IPS DF 19.7 (cell line): ENCODE measurements at regions not wholly inside any gene's neighbourhood (a gene's known extent, or its start where the extent isn't known, plus 50 kb on each side); places are given as distances from the start of the nearest gene placed in this dataset.
"Not testable (repeated sequence)": the region's sequence is repeated elsewhere in the genome, so short reads cannot be mapped to it uniquely, and the experiment has no call there.

Source experiments
- DNase-seq: peaks from one replicate; pipeline ENCODE4 v3.0.0-alpha.2; 2013; ENCODE audit warnings: low read depth, low spot score

GRCh38 chr5:62216603-62217002 lies 89.4 kb upstream of the KIF2A start:
- not testable (repeated sequence) for DNase-seq

DNA sequence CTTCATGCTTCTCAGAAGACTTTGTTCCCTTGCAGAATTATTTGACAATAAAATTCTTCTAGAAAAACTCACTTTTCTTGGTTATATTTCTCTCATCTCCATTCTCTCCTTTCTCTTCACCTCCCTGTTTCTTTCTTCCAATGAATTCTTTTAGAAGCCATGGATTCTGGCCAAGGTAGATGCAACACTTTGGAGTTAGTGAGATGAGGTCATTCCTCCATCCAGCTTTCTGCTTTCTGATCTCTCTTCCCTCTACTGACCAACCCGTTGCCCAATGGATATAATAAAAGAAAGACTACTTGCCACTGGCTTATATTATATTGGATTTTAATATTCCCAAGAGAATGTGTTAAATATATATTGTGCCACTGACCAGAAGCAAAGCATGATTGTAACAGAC lies 88.9 kb upstream of the KIF2A start:
- not testable (repeated sequence) for DNase-seq

DNA sequence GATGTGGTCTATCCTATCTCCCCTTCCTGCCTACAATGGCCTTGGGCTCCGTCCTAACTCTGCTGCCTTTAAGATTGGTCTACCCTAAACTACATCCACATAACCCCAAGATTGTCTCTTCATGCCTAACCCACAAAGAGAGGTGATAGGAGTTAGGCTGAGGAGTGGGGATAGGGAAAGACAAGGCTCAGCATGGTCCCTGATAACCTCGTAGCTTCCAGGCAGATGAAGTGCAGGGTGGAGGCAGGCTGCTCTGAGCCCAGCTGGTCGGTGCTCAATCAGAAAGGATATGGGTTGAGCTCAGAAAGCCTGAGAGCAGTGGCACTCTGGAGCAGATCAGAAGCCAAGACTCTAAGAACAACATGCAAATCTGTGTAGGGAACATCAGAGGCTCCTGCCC lies 87.1 kb upstream of the KIF2A start:
- not testable (repeated sequence) for DNase-seq

- not testable (repeated sequence) for DNase-seq
Observed at GRCh38 chr5:62221881-62222280, 84.1 kb upstream of the KIF2A start.

DNA sequence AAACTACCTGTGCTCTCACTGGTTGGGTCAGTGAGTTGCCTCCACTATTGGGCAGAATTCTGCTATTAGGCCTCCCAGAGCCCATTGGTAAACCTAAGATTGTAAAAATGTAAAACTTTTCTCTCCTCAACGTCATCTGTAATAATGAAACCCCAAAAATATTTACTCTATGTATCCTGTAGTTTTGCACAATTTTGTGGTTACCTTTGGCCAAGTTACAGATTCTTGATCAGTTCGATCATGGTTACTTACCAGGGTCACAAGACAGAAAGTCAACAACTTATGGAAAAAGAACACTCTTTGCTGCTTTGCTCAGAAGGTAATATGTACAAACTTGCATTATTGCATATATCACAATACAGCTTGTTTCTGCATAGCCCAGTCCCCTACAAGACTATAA lies 83.7 kb upstream of the KIF2A start:
- not testable (repeated sequence) for DNase-seq

DNA sequence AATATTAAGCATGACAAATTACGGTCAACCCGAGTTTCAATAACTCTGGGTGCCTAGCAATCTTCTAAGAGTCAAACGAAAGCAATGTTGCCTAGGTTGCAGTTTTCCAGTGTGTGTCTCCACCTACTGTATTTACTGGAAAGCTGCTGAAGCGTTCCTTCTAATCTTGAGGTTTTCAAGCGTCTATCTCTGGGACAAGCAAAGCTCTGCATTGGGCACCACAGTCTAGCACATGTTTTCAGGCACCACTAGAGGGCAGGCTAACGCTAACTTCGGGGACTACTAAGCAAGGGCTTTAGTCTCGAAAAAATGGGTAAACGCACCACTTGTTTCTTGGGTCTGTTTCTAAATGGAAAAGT lies 82.7 kb upstream of the KIF2A start:
- DNase-seq = not testable (repeated sequence)

DNA sequence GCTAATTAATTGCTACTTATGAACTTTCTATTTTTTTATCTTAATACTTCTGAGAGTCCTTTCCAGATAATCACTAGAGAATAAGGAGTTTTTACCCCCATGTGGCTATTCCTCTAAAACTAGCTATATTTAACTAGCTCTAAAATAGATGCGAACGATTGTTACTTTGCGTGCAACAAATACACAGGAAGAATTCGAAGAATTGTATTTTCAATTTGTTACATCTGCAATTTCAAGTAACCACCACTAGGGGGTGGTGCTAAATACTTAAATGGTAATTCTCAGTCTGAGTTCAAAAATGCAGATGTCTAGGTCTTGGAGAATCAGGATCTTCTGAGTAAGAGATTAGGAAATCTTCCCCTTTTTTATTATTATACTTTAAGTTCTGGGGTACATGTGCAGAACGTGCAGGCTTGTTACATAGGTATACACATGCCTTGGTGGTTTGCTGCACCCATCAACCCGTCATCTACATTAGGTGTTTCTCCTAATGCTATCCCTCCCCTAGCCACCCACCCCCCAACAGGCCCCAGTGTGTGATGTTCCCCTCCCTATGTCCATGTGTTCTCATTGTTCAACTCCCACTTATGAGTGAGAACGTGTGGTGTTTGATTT lies 80.9 kb upstream of the KIF2A start:
- DNase-seq = not testable (repeated sequence)

- not testable (repeated sequence) for DNase-seq
Observed at GRCh38 chr5:62230876-62231388, 75.1 kb upstream of the KIF2A start.

- no peak for DNase-seq
Observed at GRCh38 chr5:62231576-62231975, 74.4 kb upstream of the KIF2A start.

- DNase-seq = not testable (repeated sequence)
Observed at GRCh38 chr5:62232218-62232617, 73.8 kb upstream of the KIF2A start.

GRCh38 chr5:62233083-62234046 lies 72.6 kb upstream of the KIF2A start:
- DNase-seq = not testable (repeated sequence)

- not testable (repeated sequence) for DNase-seq
Observed at GRCh38 chr5:62236593-62236992, 69.4 kb upstream of the KIF2A start.

GRCh38 chr5:62237944-62238343 lies 68.1 kb upstream of the KIF2A start:
- DNase-seq = not testable (repeated sequence)

GRCh38 chr5:62238584-62238983 lies 67.4 kb upstream of the KIF2A start:
- DNase-seq = not testable (repeated sequence)

DNA sequence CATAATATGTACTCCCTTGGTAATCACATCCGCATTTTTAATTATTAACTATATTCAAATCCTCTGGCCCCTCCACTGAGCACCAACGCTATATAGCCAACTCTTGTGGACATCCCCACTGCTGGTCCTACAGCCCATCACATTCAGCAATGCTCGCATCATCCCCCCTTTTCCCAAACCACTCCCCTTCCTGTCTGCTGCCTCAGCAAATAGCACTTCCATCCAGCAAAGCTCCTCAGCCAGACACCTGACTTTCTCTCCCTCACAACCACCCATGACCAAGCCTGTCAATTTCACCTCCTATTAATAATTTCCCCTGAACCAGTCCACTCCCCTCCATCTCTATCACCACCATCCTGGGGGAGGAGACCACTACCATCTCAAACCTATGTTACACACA lies 65.5 kb upstream of the KIF2A start:
- DNase-seq = not testable (repeated sequence)

DNA sequence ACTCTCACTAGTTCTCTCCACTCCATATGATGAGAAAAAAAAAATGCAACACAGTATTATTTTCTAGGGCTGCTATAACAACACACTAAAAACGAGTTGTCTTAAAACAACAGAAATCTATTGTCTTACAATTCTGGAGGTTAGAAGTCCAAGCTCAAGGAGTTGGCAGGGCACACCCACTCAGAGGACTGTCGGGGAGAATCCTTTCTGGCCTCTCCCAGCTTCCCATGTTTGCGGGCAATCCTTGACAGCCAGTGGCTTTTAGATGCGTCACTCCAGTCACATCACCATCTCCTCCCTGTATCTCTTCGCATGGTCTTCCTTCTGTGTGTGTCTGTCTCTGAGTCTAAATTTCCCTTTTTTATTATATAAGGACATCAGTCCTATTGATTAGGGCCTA lies 64.0 kb upstream of the KIF2A start:
- not testable (repeated sequence) for DNase-seq

DNA sequence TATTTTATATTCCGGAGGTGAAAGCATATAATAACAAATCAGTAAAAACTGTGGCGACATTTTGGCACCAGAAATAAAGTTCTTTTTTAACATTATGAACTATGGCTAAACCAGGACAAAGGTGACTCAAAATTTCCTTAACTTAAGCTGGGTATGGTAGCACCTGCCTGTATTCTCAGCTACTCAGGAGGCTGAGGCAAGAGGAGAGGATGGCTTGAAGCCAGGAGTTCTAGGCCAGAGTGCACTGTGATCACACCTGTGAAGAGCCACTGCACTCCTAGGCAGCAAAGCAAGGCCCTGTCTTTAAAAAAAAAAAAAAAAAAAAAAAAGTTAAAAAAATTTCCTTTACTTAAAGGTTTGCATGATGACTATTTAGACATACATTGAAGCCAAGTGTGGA lies 63.0 kb upstream of the KIF2A start:
- not testable (repeated sequence) for DNase-seq

- DNase-seq = not testable (repeated sequence)
Observed at GRCh38 chr5:62248192-62248591, 57.8 kb upstream of the KIF2A start.

DNA sequence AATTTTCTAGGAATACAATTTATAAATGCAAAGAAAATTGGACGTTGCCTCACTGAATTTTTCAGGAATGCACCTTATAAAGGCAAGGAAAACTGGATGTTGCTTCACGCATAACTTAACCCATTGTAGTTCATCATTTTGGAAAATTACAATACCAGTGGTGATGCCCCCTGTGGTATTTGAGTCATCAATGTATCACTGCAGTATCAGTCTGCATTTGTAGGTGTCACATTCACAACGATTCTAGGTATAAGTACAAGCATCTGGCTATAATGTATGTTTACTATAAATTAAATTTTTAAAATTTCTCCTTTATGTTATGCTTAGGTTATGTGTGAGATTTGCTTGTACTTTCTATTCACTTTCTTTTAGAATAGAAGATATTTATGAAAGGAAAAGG lies 55.9 kb upstream of the KIF2A start:
- DNase-seq = not testable (repeated sequence)

DNA sequence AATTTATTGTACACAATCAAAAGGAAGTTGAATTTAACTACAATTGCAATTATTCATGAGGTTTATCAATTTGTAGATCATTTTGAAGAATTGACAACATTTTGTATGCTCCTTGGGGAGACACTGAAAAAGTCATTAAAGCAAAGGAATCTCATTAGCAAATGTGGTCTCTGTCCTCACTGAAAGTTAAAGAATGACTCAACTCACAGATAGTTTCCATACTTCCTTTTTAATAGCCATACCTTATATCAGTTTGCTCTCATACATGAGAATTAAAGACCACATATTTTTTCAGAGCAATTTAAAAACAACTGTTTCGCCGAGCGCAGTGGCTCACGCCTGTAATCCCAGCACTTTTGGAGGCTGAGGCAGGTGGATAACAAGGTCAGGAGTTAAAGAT lies 55.1 kb upstream of the KIF2A start:
- DNase-seq = not testable (repeated sequence)

DNA sequence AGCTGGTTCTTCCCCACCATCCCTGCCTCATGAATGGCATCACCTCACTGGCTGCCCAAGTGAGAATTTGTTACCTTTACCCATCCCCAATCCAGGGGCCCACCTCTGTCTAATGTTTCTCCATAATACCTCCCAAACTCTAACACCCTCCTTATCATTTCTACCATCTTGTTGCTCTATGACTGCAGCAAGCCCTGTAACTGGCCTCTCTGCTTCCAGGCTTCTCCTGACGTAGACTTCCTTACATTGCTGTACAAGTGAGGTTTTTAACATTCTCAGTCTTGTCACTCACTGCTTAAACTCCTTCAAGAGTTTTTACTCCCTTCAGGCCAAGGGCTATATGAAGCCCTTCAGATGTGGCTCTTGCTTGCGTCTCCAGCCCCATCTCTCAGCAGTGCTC lies 53.5 kb upstream of the KIF2A start:
- DNase-seq = not testable (repeated sequence)

- not testable (repeated sequence) for DNase-seq
Observed at GRCh38 chr5:62255551-62255950, 50.5 kb upstream of the KIF2A start.
